ENCODE measurements at regions not wholly inside any gene's neighbourhood (a gene's known extent, or its start where the extent isn't known, plus 50 kb on each side); places are given as distances from the start of the nearest gene placed in this dataset.

DNA sequence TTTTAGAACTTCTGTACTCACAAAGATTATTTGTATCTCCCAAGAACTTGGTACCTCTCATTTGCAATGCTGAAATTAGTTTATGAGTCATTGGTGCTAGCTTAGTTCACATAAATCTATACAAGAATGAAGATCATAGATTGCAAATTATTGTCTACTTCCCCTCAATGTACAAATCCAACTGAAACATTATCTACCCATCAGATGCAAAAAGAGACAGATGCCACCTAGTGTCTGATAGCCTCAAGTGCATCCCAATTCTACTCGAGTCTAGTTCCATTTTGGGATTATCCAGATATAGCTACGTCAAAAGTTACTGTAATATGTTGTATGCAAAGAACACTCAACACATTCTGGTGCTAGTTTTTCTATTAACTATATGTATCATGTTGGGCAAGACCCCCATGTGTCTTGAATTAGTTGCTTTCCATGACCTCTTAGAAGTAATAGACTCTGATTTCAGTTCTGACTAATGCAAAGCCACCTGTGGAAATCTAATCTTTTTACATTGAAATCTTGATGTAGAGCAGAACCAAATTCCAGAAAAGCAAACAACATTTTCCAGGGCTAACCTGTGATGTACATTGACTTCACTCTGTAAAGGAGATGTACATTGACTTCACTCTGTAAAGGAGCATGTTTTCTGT is 210.0 kb downstream of the RBM43 start:
- no peak for TF ChIP-seq EZH2 (IDR thresholded peaks at IDR 0.05)
- TF ChIP-seq, protein P1, sequence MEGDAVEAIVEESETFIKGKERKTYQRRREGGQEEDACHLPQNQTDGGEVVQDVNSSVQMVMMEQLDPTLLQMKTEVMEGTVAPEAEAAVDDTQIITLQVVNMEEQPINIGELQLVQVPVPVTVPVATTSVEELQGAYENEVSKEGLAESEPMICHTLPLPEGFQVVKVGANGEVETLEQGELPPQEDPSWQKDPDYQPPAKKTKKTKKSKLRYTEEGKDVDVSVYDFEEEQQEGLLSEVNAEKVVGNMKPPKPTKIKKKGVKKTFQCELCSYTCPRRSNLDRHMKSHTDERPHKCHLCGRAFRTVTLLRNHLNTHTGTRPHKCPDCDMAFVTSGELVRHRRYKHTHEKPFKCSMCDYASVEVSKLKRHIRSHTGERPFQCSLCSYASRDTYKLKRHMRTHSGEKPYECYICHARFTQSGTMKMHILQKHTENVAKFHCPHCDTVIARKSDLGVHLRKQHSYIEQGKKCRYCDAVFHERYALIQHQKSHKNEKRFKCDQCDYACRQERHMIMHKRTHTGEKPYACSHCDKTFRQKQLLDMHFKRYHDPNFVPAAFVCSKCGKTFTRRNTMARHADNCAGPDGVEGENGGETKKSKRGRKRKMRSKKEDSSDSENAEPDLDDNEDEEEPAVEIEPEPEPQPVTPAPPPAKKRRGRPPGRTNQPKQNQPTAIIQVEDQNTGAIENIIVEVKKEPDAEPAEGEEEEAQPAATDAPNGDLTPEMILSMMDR (IDR thresholded peaks at IDR 0.05): peak; percentile 92
- TF ChIP-seq EZH2phosphoT487 (IDR thresholded peaks at IDR 0.05): no peak
